GM19099 (cell line): ENCODE measurements at regions not wholly inside any gene's neighbourhood (a gene's known extent, or its start where the extent isn't known, plus 50 kb on each side); places are given as distances from the start of the nearest gene placed in this dataset.

ENCODE experiments used
- POLR2A ChIP-seq: IDR thresholded peaks from 3 replicates; pipeline ENCODE4 v1.6.1; 2011; ENCODE audit warnings: low read depth; ENCODE audit not compliant: insufficient read length; ENCODE audit errors: extremely low read depth

DNA sequence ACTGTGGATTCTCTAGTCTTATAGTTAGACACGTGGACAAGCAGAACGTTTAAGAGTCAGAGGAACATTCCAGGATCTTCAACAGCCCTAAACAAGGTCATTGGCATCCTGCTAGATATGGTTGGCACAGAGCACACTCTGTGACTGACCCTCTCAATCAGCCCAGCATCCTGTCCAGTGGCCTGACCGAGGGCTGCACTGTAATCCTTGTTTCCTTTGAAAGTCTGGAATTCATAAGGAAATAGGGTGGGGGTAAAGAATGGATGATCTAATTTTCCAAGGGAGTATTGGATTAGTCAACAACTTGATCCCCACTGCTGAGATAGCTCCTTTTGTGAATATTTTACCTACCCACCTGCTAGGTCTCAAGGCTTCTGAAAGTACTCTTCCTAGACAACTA, 94.5 kb upstream of the DLG1 start:
- no peak for TF ChIP-seq POLR2A

- TF ChIP-seq POLR2A: no peak
Measured at GRCh38 chr3:197381371-197381770, 83.0 kb upstream of the DLG1 start.

GRCh38 chr3:197380786-197381185, 82.4 kb upstream of the DLG1 start:
- no peak for TF ChIP-seq POLR2A

DNA sequence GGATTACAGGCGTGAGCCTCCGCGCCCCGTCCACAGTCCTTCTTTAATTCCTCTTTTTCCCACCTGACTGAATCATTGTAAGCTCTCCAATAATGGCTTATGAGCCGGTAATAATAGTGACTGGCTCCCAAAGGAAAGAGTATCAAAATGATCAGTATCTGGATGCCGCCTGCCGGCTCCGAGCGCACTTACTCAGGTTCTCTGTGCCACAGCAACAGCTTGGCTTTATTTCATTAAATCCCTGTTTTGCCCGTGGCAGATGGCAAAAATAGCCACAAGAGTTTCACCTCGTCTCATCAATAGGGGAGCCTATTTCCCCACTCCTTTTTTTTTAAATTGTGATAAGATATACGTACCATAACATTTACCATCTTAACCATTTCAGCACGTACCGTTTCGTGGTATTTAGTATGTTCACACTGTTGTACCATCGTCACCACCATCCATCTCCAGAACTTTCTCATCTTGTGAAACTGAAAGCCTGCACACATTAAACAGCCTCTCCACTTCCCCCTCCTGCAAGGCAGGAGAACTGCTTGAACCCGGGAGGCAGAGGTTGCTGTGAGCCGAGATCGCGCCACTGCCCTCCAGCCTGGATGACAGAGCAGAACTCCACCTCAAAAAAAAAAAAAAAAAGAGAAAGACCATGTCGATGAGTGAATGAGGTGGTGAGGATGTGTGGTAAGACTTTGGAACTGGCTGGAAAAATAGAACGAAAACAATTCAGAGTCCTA, 80.7 kb upstream of the DLG1 start:
- no peak for TF ChIP-seq POLR2A

DNA sequence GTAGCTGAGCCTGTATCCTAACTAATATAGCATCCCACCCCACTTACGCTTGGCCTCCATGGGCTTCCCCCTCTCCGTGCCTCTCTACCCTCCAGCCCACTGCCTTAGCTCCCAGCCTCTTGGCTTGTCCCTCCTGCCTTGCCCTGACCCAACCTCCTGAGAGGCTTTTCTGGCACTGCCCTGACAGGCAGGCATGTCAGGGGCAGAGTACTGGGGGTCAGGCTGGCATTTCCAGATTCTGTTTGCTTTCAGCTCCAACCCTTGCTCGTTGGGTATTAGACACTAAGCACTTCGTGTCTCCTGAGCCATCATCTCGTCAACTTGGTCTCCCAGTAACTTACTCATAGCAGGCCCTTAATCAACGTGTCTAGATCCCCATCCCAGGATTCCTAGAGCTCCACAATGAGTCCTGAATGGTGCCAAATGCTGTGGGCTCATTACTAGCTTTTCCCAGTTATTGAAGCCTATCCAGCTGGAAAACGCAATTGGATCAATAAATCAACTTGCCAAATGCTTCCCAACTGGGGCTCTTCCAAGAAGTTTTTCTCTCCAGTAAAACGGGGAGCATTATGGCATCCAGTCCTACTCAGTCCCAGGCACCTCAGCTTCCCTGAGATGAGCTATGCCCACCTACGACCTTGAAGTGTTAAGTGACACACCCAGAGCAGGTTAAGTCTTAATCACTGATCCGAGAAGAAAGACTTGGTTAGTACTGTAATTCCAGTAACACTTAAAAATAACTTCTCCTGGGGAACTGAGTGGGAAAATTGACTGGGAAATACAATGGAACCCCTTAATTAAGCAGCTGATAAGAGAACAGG, 78.5 kb upstream of the DLG1 start:
- no peak for TF ChIP-seq POLR2A

DNA sequence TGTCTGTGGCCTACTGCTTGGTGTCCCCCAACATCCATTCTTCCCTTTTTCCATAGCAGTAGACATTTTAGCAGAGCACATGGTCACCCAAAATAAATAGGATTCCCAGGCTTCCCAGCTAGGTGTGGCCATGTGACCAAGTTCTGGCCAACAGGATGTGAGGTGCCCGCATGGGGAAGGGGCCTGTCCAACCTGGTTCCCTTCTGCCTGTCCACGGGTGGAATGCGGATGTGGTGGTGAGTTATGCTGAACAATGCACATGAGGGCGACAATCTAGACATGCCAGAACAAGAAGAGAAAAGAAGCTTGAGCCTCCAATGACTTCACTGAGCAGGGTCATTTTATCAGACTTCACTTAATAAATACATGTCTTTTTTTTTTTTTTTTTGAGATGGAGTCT, 77.6 kb upstream of the DLG1 start:
- no peak for TF ChIP-seq POLR2A

GRCh38 chr3:197375001-197375441, 76.6 kb upstream of the DLG1 start:
- no peak for TF ChIP-seq POLR2A

DNA sequence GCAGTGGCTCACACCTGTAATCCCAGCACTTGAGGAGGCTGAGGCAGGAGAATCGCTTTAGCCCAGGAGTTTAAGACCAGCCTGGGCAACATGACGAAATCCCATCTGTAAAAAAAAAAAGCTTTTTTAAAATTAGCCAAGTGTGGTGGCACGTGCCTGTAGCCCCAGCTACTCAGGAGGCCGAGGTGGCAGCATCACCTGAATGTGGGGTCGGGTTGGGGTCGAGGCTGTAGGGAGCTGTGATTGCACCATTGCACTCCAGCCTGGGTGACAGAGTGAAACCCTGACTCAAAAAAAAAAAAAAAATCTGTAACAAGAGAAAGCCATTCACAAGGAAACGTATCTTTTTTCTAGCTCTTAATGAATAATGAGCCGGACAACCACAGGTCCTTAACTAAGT, 74.7 kb upstream of the DLG1 start:
- no peak for TF ChIP-seq POLR2A

DNA sequence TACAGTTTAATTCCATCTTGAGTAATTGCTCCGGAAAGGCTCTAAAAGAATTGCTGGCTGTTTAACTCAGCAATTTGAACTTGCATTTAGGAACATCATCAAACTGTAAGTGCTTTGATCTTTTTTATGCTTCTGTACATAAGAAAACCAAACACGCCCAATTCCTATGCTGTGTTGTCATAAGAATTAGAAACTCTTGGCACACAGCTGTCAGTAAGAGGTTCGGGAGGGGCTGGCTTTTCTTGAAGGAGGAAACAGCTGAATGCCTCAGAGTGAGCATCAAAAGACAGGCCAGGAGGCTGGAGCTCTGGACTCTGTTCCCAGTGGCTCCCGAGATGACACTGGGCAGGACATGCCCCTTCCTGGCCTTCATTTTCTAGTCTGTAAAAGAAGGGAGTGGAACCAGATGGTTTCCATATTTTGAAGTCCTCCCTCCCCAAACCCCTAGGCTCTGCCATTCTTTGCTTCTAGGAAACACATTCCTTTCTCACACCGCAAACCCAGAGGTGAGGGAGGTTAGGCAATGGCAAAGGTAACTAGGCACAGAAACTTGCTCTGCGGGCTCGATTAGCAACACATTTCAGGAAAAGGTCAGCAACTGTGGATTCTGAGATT, 73.7 kb upstream of the DLG1 start:
- TF ChIP-seq POLR2A: no peak

GRCh38 chr3:197371591-197372046, 73.2 kb upstream of the DLG1 start:
- TF ChIP-seq POLR2A: no peak

- no peak for TF ChIP-seq POLR2A
Measured at GRCh38 chr3:197369545-197369944, 71.1 kb upstream of the DLG1 start.

- TF ChIP-seq POLR2A: no peak
Measured at GRCh38 chr3:197368821-197369220, 70.4 kb upstream of the DLG1 start.

GRCh38 chr3:197368330-197368729, 69.9 kb upstream of the DLG1 start:
- TF ChIP-seq POLR2A: no peak

- no peak for TF ChIP-seq POLR2A
Measured at GRCh38 chr3:197367081-197367780, 68.8 kb upstream of the DLG1 start.
